ENCODE measurements at regions not wholly inside any gene's neighbourhood (a gene's known extent, or its start where the extent isn't known, plus 50 kb on each side); places are given as distances from the start of the nearest gene placed in this dataset.

GRCh38 chr21:24372506-24372905, 1234.8 kb downstream of the MRPL39 start:
- DNase-seq (ENCODE audit: low spot score): no peak

DNA sequence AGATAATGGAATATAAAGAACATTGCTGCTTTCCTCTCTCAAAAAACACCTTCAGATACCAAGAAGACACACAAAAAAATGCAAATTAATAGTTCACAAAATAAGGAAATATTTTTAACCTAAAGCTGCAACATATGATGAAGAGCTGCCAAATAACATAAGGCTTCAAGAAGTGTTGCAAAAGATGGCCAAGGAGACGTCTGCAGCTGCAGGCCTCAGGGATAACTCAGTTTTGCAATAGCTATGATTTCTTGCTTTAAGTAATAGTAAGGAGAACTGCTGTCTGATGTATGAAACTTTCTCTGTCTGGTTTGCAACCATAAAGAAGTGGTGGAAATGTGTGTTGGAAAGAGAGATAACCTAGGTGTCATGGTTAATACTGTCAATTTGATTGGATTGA, 1237.5 kb downstream of the MRPL39 start:
- DNase-seq (ENCODE audit: low spot score): peak; percentile 48

DNA sequence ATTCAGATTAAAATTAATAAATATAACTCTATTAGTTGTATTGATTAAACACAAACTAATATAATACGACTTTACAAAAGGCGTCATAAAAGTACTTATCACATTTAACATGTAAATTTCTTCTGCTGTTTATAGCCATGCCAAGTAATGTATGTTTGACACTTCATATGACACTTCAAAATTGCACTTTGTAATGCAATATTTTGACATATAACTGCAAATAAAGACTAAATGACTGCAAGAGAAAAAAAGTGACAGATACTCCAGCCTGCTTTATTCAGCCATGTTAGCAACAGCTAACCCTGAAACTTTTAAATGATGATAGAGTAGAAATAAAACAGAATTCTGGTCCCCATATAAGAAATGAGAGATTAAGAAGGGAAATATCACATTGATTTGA, 1238.0 kb downstream of the MRPL39 start:
- no peak for DNase-seq (ENCODE audit: low spot score)

GRCh38 chr21:24367936-24368335, 1239.3 kb downstream of the MRPL39 start:
- DNase-seq (ENCODE audit: low spot score): no peak

GRCh38 chr21:24353492-24353891, 1253.8 kb downstream of the MRPL39 start:
- DNase-seq (ENCODE audit: low spot score): no peak

- no peak for DNase-seq (ENCODE audit: low spot score)
These were observed 1267.9 kb downstream of the MRPL39 start for GRCh38 chr21:24339406-24339805.

DNA sequence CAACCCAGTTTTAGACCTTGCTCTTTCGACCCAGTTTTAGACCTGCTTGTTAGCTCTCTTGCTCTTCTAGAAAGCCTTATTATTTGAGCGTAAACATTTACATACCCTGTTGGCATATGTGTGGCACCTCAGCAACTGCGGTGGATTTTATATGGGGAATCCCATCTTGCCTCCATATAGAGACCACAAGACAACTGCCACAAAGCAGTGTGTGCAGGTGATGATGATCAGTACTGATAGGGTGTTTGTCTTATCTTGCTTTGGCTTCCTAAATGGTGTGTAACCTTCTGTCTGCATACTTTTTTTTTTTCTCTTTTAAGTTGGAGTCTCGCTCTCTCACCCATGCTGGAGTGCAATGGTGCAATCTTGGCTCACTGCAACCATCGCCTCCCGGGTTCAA, 1270.8 kb downstream of the MRPL39 start:
- DNase-seq (ENCODE audit: low spot score): no peak

DNA sequence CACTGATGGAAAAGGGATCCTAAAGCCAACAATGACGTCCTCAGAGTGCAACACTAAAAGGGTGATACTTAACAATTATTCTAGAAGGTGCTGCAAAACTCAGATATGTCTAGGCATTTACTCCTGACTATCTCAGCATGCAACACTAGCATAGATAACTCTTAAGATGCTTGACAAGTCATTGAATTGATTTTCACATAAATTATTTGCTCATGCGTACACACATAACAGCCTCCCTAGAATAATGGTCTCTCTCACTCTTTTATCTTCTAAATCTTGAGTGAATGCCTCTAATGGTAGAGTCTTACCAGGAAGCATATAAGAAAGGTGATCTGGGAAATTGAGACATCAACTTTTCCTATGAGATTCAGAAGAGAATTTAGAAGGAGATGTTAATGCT, 1283.7 kb downstream of the MRPL39 start:
- no peak for DNase-seq (ENCODE audit: low spot score)

DNA sequence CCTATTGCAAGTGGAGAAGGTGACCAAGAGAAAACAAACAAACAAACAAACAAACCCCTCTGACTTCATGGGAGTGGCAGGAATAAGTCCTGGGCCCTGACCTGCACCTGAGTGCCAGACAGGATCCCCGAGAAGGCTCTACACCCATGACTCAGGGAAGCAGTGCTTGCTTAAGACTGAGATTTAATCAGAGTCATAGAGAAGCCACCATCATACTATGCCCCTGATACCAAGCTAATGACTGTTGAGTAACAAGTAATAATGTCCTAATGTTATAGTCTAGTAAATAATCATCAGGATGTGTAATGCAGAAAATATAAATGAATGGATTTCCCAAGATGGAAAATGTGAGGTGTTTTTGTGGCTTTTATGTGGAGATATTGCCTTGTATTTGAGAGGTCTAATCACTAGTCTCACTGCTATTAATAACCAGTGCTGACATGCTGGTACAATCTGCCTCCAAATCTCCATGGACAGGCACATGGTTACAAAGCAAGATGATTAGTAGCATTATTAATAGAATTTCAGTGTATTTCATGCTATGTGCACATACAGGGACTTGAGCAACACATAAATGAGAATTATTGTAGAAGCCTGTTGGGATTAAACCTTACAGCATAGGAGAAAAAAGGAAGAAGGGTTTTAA, 1290.9 kb downstream of the MRPL39 start:
- no peak for DNase-seq (ENCODE audit: low spot score)

- peak; percentile 72 for DNase-seq (ENCODE audit: low spot score)
These were observed 1296.5 kb downstream of the MRPL39 start for GRCh38 chr21:24310788-24311187.

DNA sequence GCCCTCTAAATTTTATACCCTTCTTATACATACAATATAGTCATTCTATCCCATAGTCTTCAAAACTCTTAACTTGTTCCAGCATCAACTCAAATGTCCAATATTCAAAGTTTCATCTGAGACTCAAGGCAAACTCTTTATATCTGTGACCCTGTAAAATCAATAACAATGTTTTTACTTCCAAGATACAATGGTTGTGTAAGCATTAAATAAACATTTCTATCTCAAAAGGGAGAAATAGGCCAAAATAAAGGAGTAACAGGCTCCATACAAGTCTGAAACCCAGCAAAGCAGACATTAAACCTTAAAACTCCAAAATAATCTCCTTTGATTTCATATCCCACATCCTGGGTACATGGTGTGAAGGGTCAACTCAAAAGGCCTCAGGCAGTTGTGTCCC, 1299.1 kb downstream of the MRPL39 start:
- no peak for DNase-seq (ENCODE audit: low spot score)

GRCh38 chr21:24302400-24302799, 1304.9 kb downstream of the MRPL39 start:
- DNase-seq (ENCODE audit: low spot score): no peak

GRCh38 chr21:24298040-24298439, 1309.2 kb downstream of the MRPL39 start:
- no peak for DNase-seq (ENCODE audit: low spot score)

GRCh38 chr21:24294171-24294570, 1313.1 kb downstream of the MRPL39 start:
- no peak for DNase-seq (ENCODE audit: low spot score)

GRCh38 chr21:24290151-24290833, 1317.0 kb downstream of the MRPL39 start:
- DNase-seq (ENCODE audit: low spot score): no peak

DNA sequence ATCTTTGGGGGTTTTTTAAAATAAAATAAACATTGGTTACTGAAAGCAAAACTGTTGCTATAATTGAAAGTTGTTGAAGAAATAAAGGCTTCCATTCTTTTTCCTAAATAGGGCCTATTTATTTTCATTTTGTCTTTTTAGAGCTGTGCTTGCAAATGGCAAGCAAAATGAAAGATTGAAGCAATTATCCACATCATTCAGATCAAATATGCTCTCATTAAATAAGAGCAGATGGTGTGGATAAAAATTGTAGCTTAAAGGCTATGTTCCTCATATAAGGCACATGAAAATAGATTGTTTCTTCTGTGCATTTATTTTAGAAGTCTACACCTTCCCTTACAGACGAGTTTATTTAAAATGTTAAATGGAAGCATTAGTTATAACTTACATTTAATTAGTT, 1317.7 kb downstream of the MRPL39 start:
- DNase-seq (ENCODE audit: low spot score): no peak

- peak; percentile 55 for DNase-seq (ENCODE audit: low spot score)
These were observed 1326.7 kb downstream of the MRPL39 start for GRCh38 chr21:24280596-24280995.

- peak; percentile 26 for DNase-seq (ENCODE audit: low spot score)
These were observed 1328.6 kb downstream of the MRPL39 start for GRCh38 chr21:24278711-24279110.

GRCh38 chr21:24276204-24276603, 1331.1 kb downstream of the MRPL39 start:
- DNase-seq (ENCODE audit: low spot score): peak; percentile 29

GRCh38 chr21:24275616-24276015, 1331.7 kb downstream of the MRPL39 start:
- no peak for DNase-seq (ENCODE audit: low spot score)

GRCh38 chr21:24272521-24272938, 1334.8 kb downstream of the MRPL39 start:
- DNase-seq (ENCODE audit: low spot score): peak; percentile 85

GRCh38 chr21:24265987-24266386, 1341.3 kb downstream of the MRPL39 start:
- no peak for DNase-seq (ENCODE audit: low spot score)

DNA sequence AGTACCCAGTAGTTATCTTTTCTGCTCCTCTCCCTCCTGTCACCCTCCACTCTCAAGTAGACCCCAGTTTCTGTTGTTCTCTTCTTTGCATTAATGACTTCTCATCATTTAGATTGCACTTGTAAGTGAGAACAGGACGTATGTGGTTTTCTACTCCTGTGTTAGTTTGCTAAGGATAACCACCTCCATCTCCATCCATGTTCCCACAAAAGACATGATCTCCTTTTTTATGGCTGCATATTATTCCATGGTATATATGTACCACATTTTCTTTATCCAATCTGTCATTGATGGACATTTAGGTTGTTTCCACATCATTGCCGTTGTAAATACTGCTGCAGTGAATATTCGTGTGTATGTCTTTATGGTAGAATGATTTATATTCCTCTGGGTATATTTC, 1346.5 kb downstream of the MRPL39 start:
- no peak for DNase-seq (ENCODE audit: low spot score)

GRCh38 chr21:24259241-24259640, 1348.0 kb downstream of the MRPL39 start:
- DNase-seq (ENCODE audit: low spot score): no peak

Measured in umbilical cord (tissue), 1 donor.